ENCODE measurements at regions not wholly inside any gene's neighbourhood (a gene's known extent, or its start where the extent isn't known, plus 50 kb on each side); places are given as distances from the start of the nearest gene placed in this dataset.
"Not testable (repeated sequence)": the region's sequence is repeated elsewhere in the genome, so short reads cannot be mapped to it uniquely, and the experiment has no call there.

- not testable (repeated sequence) for DNase-seq (ENCODE audit: low read depth)
Observed at GRCh38 chr9:129545876-129546275, 75.0 kb downstream of the C9orf50 start.

DNA sequence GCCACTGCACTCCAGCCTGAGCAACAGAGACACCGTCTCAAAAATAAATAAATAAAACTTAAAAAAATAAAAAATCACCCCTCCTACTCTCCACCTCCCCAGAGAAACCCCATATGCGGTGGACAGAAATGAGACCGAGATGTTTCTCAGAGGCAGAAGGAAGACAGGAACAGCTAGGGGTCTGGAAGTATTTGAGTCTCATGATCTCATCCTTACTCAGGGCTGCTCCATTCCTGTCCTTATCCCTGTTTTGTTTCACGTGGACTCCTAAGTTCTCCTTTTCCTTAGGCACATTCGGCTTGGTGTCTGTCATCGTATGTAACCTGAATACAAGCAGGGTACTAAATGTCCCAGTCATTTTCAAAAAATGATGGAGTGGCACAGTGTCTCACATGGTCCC is 76.1 kb downstream of the C9orf50 start:
- DNase-seq (ENCODE audit: low read depth) = no peak

DNA sequence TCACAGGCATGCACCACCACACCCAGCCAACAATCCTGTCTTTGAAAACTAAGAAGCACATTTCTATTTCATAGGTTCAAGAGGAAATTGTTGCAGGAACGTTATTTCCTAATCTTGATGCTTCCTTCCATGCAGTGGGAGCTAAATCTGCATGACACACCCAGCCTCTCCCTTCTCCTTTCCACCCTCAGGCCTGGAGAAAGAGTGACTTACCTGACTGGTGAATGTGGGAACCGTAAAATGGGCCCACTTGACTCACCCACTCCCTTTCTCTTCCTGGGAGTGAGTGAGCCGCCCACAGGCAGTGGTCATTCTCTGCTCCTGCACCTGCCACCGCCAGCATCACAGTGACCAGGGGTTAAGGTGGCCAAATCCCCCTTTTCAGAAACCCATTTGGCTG is 78.2 kb downstream of the C9orf50 start:
- no peak for DNase-seq (ENCODE audit: low read depth)

- no peak for DNase-seq (ENCODE audit: low read depth)
Observed at GRCh38 chr9:129541270-129541669, 79.6 kb downstream of the C9orf50 start.

DNA sequence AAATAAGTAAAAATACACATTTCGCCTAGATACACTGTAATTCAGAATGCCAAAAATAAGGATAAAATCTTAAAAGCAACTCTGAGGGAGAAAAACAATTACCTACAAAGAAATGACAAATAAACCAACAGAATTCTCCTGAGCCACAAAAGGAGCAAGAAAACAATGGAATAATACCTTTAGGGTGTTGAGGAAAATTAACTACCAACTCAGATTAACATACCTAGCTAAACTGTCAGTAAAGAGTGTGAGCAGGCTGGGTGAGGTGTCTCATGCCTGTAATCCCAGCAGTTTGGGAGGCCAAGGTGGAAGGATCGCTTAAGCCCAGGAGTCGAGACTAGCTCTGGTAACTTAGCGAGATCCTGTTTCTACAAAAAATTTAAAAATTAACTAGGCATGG is 81.5 kb downstream of the C9orf50 start:
- no peak for DNase-seq (ENCODE audit: low read depth)

GRCh38 chr9:129531860-129532402 is 89.0 kb downstream of the C9orf50 start:
- DNase-seq (ENCODE audit: low read depth) = not testable (repeated sequence)

GRCh38 chr9:129527955-129528354 is 92.9 kb downstream of the C9orf50 start:
- not testable (repeated sequence) for DNase-seq (ENCODE audit: low read depth)

- no peak for DNase-seq (ENCODE audit: low read depth)
Observed at GRCh38 chr9:129525656-129526196, 95.2 kb downstream of the C9orf50 start.

- no peak for DNase-seq (ENCODE audit: low read depth)
Observed at GRCh38 chr9:129524582-129525270, 96.2 kb downstream of the C9orf50 start.

- DNase-seq (ENCODE audit: low read depth) = no peak
Observed at GRCh38 chr9:129523943-129524581, 96.8 kb downstream of the C9orf50 start.

DNA sequence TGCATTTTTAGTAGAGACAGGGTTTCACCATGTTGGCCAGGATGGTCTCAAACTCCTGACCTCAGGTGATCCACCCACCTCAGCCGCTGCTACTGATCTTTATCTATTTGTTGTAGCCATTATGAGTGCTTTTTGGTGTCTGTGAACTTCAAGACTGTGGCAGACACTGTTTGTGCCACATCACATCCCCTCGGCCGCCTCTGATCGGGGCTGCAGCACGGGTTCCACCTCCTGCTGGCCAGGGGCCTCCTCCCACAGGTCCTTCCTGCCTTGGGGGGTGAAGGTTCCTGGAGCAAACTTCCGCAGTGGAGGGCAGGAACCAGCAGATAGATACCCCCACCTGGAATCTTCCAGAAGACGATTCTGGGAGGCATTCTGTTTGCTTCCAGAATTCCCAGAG is 98.5 kb downstream of the C9orf50 start:
- no peak for DNase-seq (ENCODE audit: low read depth)

DNA sequence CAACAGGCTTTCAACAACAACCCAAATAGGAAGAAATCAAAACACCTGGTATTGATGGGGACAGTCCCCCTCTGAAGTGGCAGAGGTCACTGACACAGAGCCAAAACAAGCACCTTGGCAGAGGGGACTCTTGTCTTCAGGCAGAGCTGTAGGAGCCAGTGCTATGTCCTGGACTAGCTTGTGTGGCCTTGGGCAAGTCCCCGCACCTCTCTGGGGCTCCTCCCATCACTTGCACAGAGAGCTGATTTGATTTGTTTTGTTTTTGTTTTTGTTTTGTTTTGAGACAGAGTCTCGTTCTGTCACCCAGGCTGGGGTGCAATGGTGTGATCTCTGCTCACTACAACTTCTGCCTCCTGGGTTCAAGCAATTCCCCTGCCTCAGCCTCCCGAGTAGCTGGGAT is 100.8 kb downstream of the C9orf50 start:
- no peak for DNase-seq (ENCODE audit: low read depth)

DNA sequence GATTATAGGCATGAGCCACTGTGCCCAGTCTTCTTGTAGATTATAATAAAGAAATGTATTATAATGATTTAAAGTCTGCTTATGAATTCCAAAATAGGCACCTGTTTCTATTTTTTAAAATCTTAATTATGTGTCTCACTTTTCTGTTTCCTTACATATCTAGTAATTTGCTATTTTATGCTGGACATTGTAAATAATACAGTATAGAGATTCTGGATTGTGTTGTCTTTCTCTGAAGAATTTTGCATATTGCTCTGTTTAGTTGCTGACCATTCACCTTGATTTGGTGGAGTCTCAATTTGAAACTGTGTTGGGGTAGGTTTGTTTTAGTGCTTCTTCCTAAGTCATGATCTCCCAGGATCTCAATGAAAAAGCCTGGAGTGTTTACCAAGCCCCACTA is 102.8 kb downstream of the C9orf50 start:
- no peak for DNase-seq (ENCODE audit: low read depth)

- DNase-seq (ENCODE audit: low read depth) = no peak
Observed at GRCh38 chr9:129517006-129517405, 103.9 kb downstream of the C9orf50 start.

GRCh38 chr9:129514891-129515290 is 106.0 kb downstream of the C9orf50 start:
- DNase-seq (ENCODE audit: low read depth) = no peak

- no peak for DNase-seq (ENCODE audit: low read depth)
Observed at GRCh38 chr9:129514497-129514867, 106.4 kb downstream of the C9orf50 start.

DNA sequence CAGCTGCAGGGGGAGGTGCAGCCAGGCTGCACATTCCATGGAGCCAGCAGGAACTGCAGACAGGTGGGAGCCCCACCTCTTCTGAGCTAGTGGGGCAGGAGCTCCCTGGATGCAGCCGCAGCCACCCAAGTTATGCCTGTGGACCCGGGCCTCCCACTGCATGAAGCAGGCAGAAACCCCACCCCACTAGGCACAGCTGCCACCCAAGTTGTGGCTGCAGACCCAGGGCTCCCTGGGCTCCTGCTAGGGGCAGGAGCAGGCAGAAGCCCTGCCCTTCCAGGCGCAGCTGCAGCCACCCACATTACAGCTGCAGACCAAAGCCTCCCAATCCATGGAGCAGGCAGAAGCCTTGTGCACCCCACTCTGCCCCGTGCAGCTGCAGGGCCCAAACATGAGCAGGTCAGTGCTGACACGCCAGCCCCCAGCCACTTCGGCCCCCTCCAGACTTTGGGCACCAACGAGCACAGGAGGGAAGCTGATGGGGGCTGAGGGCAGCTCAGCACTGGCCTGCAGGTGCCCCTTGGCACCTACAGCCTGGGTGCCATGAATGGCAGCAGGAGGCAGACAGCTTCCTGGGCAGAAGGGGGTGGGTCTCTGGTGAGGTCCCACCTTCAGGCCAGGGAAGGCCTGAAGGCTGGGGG is 106.9 kb downstream of the C9orf50 start:
- no peak for DNase-seq (ENCODE audit: low read depth)

DNA sequence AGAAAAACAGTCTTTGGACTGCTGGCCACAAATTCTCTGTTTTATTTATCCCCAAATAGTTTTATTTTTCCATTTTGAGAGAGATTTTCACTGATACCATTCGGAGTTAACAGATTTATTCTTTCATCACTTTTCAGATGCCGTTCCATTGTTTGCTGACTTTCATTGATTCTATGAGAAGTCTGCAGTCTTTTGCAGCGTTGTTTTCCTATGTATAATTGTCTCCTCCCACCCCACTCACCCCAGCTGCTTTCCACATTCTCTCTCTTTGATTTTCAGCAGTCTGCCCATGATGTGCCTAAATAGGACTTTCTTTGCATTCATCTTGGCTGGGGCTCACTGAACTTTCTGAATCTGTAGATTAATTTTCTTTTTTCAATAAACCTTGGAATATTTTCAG is 107.6 kb downstream of the C9orf50 start:
- no peak for DNase-seq (ENCODE audit: low read depth)

GRCh38 chr9:129511285-129511900 is 109.5 kb downstream of the C9orf50 start:
- DNase-seq (ENCODE audit: low read depth) = no peak

DNA sequence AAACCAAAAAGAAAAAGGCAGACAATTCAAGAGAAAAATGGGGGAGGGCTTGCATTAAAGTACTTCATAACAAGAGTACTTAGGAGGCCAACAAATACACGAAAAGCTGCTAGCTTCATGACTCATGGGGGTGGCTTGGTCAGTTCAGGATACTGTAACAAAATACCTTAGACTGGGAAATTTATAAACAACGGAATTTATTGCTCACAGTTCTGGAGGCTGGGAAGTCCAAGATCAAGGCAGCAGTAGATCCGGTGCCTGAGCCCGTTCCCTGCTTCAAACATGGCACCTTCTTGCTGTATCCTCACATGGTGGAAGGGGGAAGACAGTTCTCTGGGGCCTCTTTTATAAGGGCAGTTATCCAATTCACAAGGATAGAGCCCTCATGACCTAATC is 111.4 kb downstream of the C9orf50 start:
- peak; percentile 90 for DNase-seq (ENCODE audit: low read depth)

DNA sequence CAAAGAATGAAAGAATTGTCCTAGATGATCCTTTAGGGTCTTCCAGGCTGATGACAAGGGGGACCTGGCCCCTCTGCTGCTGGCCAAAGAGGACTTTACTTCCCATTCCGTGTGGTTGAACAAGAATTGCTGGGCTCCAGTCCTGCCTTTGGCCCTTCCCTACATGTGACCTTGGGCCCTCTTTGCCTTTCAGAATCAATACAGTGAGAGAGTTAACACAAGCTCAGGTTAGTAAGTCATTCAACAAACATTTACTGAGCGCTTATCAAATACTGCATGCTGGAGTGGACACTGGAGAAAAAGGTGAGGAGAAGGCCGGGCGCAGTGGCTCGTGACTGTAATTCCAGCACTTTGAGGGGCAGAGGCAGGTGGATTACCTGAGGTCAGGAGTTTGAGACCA is 113.1 kb downstream of the C9orf50 start:
- no peak for DNase-seq (ENCODE audit: low read depth)

- no peak for DNase-seq (ENCODE audit: low read depth)
Observed at GRCh38 chr9:129506892-129507291, 114.0 kb downstream of the C9orf50 start.

DNA sequence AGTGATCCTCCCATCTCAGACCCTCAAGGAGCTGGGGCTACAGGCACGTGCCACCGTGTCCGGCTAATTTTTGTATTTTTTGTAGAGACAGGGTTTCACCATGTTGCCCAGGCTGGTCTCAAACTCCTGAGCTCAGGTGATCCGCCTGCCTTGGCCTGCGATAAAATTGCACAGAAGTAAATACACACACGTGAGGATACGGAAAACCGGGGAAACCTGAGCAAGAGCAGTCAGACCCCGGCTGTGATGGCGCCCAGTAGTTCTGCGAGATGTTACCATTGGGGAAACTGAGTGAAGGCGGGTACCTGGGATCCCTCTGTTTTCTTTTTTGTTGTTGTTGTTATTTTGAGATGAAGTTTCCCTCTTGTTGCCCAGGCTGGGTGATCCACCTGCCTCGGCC is 114.9 kb downstream of the C9orf50 start:
- DNase-seq (ENCODE audit: low read depth) = no peak

Measured in non-pigmented ciliary epithelial cell (primary cell).